HEK293 (cell line): ENCODE measurements at regions not wholly inside any gene's neighbourhood (a gene's known extent, or its start where the extent isn't known, plus 50 kb on each side); places are given as distances from the start of the nearest gene placed in this dataset.

Source experiments
- FEZF1 ChIP-seq: fragments of 450-650 bp; formaldehyde crosslinking; IDR thresholded peaks from 2 replicates; pipeline ENCODE4 v1.5.1; 2016; ENCODE audit warnings: missing biosample characterization, missing genetic modification characterization
- HOXA7 ChIP-seq: sonication (generic); formaldehyde crosslinking; IDR thresholded peaks from 2 replicates; pipeline ENCODE4 v1.8.1; 2022; ENCODE audit warnings: missing genetic modification reagents, borderline replicate concordance
- ZFP37 ChIP-seq: fragments of 450-650 bp; formaldehyde crosslinking; IDR thresholded peaks from 2 replicates; pipeline ENCODE4 v1.5.1; 2016; ENCODE audit warnings: missing biosample characterization, missing genetic modification characterization
- TF ChIP-seq, protein P1 (sequence below): fragments of 450-650 bp; formaldehyde crosslinking; IDR thresholded peaks from 2 replicates; pipeline ENCODE4 v1.5.1; 2016; ENCODE audit warnings: missing biosample characterization, missing genetic modification characterization
- TF ChIP-seq, protein P2 (sequence below): fragments of 450-650 bp; formaldehyde crosslinking; IDR thresholded peaks from 2 replicates; pipeline ENCODE4 v1.5.1; 2016; ENCODE audit warnings: missing biosample characterization, missing genetic modification characterization
- TF ChIP-seq, protein P3 (sequence below): fragments of 450-650 bp; formaldehyde crosslinking; IDR thresholded peaks from 2 replicates; pipeline ENCODE4 v1.5.1; 2016; ENCODE audit warnings: missing biosample characterization, missing genetic modification characterization
- TF ChIP-seq, protein P4 (sequence below): fragments of 450-650 bp; formaldehyde crosslinking; IDR thresholded peaks from 2 replicates; pipeline ENCODE4 v1.5.1; 2016; ENCODE audit warnings: missing biosample characterization, missing genetic modification characterization
- TF ChIP-seq, protein P5 (sequence below): fragments of 450-650 bp; formaldehyde crosslinking; optimal IDR thresholded peaks from 2 replicates; pipeline ENCODE3; 2016; ENCODE audit warnings: missing biosample characterization, mild to moderate bottlenecking, missing genetic modification characterization

DNA sequence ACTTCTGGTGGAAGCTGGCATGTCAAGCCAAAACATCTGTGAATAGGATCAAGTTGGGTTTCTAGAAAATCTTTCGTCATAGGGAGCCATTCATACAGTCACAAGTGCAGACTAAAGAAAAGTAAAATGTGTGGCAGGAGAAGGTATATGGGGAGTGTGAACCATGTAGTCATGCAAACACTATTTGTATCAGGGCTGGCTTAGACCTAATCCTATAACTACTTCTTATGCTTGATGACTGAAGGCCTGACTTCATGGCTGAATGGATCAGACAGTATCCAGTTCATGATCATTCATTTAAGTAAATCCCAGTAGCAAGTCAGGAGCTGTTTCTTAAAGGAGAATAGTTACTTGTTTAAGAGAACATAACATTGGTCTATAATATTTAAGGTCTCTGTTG is 63.8 kb upstream of the DAPK1 start:
- TF ChIP-seq, protein P1, sequence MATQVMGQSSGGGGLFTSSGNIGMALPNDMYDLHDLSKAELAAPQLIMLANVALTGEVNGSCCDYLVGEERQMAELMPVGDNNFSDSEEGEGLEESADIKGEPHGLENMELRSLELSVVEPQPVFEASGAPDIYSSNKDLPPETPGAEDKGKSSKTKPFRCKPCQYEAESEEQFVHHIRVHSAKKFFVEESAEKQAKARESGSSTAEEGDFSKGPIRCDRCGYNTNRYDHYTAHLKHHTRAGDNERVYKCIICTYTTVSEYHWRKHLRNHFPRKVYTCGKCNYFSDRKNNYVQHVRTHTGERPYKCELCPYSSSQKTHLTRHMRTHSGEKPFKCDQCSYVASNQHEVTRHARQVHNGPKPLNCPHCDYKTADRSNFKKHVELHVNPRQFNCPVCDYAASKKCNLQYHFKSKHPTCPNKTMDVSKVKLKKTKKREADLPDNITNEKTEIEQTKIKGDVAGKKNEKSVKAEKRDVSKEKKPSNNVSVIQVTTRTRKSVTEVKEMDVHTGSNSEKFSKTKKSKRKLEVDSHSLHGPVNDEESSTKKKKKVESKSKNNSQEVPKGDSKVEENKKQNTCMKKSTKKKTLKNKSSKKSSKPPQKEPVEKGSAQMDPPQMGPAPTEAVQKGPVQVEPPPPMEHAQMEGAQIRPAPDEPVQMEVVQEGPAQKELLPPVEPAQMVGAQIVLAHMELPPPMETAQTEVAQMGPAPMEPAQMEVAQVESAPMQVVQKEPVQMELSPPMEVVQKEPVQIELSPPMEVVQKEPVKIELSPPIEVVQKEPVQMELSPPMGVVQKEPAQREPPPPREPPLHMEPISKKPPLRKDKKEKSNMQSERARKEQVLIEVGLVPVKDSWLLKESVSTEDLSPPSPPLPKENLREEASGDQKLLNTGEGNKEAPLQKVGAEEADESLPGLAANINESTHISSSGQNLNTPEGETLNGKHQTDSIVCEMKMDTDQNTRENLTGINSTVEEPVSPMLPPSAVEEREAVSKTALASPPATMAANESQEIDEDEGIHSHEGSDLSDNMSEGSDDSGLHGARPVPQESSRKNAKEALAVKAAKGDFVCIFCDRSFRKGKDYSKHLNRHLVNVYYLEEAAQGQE (tag by site-specific recombination): no peak
- TF ChIP-seq HOXA7 (CRISPR knock-in tag): no peak
- TF ChIP-seq, protein P2, sequence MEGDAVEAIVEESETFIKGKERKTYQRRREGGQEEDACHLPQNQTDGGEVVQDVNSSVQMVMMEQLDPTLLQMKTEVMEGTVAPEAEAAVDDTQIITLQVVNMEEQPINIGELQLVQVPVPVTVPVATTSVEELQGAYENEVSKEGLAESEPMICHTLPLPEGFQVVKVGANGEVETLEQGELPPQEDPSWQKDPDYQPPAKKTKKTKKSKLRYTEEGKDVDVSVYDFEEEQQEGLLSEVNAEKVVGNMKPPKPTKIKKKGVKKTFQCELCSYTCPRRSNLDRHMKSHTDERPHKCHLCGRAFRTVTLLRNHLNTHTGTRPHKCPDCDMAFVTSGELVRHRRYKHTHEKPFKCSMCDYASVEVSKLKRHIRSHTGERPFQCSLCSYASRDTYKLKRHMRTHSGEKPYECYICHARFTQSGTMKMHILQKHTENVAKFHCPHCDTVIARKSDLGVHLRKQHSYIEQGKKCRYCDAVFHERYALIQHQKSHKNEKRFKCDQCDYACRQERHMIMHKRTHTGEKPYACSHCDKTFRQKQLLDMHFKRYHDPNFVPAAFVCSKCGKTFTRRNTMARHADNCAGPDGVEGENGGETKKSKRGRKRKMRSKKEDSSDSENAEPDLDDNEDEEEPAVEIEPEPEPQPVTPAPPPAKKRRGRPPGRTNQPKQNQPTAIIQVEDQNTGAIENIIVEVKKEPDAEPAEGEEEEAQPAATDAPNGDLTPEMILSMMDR: no peak
- TF ChIP-seq, protein P3, sequence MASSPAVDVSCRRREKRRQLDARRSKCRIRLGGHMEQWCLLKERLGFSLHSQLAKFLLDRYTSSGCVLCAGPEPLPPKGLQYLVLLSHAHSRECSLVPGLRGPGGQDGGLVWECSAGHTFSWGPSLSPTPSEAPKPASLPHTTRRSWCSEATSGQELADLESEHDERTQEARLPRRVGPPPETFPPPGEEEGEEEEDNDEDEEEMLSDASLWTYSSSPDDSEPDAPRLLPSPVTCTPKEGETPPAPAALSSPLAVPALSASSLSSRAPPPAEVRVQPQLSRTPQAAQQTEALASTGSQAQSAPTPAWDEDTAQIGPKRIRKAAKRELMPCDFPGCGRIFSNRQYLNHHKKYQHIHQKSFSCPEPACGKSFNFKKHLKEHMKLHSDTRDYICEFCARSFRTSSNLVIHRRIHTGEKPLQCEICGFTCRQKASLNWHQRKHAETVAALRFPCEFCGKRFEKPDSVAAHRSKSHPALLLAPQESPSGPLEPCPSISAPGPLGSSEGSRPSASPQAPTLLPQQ (tag by site-specific recombination): no peak
- TF ChIP-seq FEZF1 (tag by site-specific recombination): no peak
- no peak for TF ChIP-seq ZFP37 (tag by site-specific recombination)
- TF ChIP-seq, protein P4, sequence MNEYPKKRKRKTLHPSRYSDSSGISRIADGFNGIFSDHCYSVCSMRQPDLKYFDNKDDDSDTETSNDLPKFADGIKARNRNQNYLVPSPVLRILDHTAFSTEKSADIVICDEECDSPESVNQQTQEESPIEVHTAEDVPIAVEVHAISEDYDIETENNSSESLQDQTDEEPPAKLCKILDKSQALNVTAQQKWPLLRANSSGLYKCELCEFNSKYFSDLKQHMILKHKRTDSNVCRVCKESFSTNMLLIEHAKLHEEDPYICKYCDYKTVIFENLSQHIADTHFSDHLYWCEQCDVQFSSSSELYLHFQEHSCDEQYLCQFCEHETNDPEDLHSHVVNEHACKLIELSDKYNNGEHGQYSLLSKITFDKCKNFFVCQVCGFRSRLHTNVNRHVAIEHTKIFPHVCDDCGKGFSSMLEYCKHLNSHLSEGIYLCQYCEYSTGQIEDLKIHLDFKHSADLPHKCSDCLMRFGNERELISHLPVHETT (tag by site-specific recombination): no peak
- TF ChIP-seq, protein P5, sequence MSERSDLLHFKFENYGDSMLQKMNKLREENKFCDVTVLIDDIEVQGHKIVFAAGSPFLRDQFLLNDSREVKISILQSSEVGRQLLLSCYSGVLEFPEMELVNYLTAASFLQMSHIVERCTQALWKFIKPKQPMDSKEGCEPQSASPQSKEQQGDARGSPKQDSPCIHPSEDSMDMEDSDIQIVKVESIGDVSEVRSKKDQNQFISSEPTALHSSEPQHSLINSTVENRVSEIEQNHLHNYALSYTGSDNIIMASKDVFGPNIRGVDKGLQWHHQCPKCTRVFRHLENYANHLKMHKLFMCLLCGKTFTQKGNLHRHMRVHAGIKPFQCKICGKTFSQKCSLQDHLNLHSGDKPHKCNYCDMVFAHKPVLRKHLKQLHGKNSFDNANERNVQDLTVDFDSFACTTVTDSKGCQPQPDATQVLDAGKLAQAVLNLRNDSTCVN: no peak
